Ureter (tissue), 1 donor: ENCODE measurements at regions not wholly inside any gene's neighbourhood (a gene's known extent, or its start where the extent isn't known, plus 50 kb on each side); places are given as distances from the start of the nearest gene placed in this dataset.

Source experiments
- DNase-seq: peaks from one replicate; pipeline ENCODE4 v3.0.0-alpha.2; 2020; ENCODE audit warnings: low spot score
- donor health status: DM: yes; HTN: yes; CAD: no.

- DNase-seq, result no peak
Observed at GRCh38 chr3:161555320-161555719, 58.7 kb downstream of the OTOL1 start.

GRCh38 chr3:161556533-161556932 lies 59.9 kb downstream of the OTOL1 start:
- DNase-seq, result no peak

GRCh38 chr3:161556941-161557340 lies 60.3 kb downstream of the OTOL1 start:
- no peak for DNase-seq

- DNase-seq, result no peak
Observed at GRCh38 chr3:161557445-161558150, 61.0 kb downstream of the OTOL1 start.

GRCh38 chr3:161558236-161558635 lies 61.6 kb downstream of the OTOL1 start:
- DNase-seq, result no peak

- DNase-seq, result no peak
Observed at GRCh38 chr3:161559177-161559998, 62.8 kb downstream of the OTOL1 start.

- peak; percentile 44 for DNase-seq
Observed at GRCh38 chr3:161560008-161560637, 63.5 kb downstream of the OTOL1 start.

- no peak for DNase-seq
Observed at GRCh38 chr3:161567577-161568361, 71.2 kb downstream of the OTOL1 start.

GRCh38 chr3:161568671-161569070 lies 72.1 kb downstream of the OTOL1 start:
- no peak for DNase-seq

GRCh38 chr3:161571951-161572350 lies 75.3 kb downstream of the OTOL1 start:
- DNase-seq, result no peak

- no peak for DNase-seq
Observed at GRCh38 chr3:161573136-161573535, 76.5 kb downstream of the OTOL1 start.

GRCh38 chr3:161575901-161576300 lies 79.3 kb downstream of the OTOL1 start:
- DNase-seq, result no peak

- no peak for DNase-seq
Observed at GRCh38 chr3:161576311-161576710, 79.7 kb downstream of the OTOL1 start.

GRCh38 chr3:161576714-161577510 lies 80.3 kb downstream of the OTOL1 start:
- no peak for DNase-seq

- DNase-seq, result no peak
Observed at GRCh38 chr3:161577662-161578061, 81.1 kb downstream of the OTOL1 start.

GRCh38 chr3:161579395-161580126 lies 83.0 kb downstream of the OTOL1 start:
- no peak for DNase-seq

GRCh38 chr3:161585922-161586321 lies 89.3 kb downstream of the OTOL1 start:
- no peak for DNase-seq

- DNase-seq, result no peak
Observed at GRCh38 chr3:161586556-161587235, 90.1 kb downstream of the OTOL1 start.

GRCh38 chr3:161598639-161599038 lies 102.0 kb downstream of the OTOL1 start:
- no peak for DNase-seq

- DNase-seq, result no peak
Observed at GRCh38 chr3:161599697-161600096, 103.1 kb downstream of the OTOL1 start.
